NCI-H2171 (cell line): ENCODE measurements at regions not wholly inside any gene's neighbourhood (a gene's known extent, or its start where the extent isn't known, plus 50 kb on each side); places are given as distances from the start of the nearest gene placed in this dataset.

Source experiments
- DNase-seq: peaks from one replicate; lab custom pipeline; 2025; lab: John Stamatoyannopoulos, UW

DNA sequence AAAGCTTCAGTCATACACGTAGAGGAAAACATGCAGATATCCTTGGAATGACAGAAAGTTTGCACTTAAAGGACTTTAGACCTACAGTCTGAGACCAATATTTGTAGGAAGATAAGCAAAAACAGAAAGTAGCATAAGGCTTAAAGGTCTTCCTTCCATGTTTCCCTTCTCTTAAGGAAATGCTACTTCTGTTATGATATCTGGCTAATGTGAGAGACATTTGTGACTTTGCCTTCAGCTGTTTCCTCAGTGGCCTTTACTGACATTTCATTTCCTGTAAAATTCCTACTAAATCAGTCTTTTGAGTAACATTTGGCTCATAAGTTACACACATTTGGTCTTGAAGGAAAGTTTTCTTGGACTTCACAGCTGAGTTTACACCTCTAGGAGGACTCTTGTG, 713.4 kb downstream of the TBC1D32 start:
- DNase-seq, result no peak

DNA sequence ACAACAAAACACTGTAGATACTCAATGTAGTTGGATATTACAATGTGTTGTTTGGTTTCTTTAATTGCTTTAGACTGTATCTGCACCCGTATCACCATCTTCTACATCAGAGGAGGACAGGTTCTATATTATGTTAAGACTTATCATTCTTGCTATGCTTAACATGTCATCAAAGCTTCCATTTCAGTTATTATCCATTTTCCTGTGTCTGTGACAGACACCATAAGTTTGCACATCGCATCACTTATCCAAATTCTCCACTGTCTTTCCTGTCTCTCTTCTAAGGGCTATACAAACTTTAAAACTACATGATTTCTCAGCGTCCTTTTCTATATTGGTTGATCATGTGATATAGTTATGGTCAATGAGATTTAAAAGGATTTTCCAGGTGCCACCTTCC, 719.0 kb downstream of the TBC1D32 start:
- DNase-seq, result no peak

DNA sequence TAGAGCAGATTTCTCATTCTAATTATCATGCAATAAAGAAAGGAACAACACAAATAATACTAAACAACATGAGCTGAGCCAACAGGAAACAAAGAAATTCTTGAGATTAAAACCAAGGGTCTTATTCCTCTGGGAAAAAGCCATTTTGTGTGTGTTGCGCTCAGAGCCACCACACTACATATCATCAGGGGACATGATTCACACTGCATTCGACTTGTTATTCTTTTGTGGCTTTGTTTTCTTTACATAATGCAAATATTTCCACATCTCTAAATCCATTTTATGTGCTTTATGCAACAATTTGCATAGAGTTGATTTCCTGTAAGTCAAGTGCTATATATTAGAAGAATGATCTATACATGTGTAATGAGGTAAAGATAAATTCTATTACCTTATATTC, 719.6 kb downstream of the TBC1D32 start:
- no peak for DNase-seq

DNA sequence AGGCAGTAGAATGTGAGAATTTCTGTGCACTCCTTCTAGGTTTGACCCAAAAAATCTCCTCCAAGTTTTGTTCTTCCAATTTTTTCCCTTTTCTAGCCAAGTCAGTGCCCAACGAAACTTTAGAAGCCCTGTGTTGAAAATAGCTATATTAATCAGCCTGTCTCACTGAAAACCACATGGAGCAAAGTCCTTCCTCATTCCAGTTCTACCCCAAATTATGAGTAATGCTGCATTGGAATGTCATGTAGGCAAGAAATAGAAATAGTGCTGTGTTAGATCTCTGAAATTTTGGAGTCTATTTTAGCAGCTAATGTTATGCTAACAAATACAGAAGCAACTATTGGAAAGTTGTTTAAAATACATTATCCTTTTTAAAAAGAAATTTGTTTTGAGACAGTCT, 725.5 kb downstream of the TBC1D32 start:
- DNase-seq, result no peak

DNA sequence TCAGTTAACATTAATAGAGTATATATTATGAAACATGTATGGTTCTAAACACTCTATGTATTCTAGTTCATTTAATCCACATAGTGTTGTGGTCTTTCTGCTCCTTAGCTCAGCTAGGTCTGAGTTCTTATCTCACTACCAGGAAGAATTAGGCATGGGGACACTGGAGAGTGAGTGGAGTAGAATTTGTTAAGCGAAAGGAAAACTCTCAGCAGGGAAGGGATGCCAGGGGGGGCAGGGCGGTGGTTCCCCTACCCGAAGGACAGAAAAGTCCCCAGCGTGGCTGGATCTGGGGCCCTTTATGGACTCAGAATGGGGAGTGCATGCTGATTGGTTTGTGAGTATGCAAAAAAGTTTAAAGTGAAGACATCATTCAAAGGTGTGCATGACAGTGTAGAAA, 727.5 kb downstream of the TBC1D32 start:
- DNase-seq, result no peak

DNA sequence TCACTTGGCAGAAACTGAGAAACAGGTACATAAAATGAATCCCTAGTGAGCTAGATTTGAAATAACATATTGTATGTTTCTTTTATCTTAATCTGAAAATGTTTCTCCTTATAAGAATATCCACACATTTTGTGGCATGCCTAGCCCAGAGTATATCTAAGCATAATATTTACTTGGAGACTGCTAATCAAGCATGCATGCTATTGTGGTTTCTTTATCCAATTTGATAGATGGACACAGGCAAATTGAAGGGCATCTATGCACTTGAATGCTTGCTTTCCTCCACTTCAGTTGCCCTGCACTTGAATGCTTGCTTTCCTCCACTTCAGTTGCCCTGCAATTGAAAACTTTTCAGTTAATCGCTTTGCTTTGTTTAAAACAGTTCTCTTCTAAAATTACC, 729.8 kb downstream of the TBC1D32 start:
- DNase-seq, result no peak

DNA sequence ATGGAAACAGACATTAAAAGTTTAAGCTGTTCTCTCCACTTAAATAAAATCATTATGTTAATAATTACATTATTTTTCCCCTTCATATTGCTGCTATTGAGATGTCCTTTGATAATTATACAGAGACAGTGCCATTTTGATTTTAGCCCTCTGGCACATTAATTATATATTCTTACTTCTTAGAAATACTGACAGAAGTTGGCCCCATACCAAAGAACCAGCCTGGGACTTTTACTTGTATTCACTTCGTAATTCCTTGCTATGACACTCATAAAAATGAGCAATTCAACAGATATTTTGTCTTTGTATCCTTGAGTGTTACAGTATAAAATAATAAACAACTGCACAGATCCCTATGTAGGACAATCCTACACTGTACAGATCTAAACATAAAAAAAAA, 743.7 kb downstream of the TBC1D32 start:
- no peak for DNase-seq

DNA sequence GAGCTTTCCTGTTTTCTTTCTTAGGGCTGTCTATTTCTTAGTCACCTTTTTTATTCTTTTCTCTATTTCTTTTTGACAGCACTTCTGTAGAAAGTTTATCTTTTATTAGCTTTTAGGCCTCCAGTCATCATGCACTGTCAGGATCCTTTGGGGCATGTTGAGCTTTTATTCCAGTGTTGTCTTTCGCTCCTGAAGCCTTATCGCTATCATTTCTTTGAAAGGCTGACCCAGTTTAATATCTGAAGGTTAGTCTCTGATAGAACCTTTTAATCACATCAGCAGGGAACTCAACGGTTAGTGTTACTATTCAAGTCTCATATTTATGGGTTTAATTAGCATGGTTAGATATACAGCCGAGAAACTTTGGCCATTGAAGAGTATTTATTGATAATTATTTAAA, 745.9 kb downstream of the TBC1D32 start:
- DNase-seq, result no peak

DNA sequence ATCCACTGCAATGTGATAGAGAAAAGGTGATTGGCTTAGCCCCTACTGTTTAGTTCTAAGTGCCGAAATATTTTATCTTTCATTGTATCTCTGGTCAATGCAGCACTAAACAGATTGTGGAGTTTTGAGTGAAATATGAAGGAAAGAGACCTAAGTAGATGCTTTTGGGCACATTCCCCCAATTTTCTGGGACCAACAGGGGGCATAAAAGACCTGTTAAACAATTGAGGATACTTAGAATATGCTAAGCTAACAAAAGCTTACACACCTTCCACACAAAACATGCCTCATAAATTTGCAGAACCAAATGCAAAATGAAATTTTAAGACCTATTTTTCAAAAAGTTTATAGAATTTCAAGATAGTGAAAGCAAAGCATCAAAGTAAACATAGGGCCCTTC, 746.9 kb downstream of the TBC1D32 start:
- no peak for DNase-seq

DNA sequence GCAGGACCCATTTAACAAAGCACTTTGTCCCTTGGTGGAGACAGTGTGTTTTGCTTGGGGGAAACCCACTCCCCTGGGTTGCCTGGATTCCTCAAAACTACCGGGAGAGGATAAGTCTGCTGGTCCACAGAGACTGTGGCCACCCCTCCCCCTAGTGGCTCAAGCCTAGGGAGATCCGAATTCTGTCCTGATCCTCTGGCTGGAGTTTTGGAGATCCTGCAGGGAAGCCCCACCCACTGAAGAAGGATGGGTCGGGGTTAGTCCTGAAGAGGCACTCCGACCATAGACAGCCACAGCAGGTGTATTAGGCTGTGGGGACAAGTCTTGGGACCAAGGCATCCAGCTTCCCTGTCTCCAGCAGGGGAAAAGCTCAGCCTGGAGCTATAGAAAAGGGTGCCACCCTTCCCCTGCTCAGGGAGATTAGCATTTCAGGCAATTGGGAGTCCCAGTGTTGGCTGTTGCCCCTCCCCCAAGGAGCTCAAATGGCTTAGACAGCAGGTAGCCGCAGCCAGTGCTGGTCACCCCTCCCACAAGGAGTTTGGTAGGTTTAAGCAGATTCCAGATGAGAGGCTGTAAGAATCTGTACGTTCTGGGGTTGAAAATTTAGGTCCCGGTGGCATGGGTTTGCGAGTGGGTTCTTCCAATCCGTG, 750.0 kb downstream of the TBC1D32 start:
- DNase-seq, result no peak

DNA sequence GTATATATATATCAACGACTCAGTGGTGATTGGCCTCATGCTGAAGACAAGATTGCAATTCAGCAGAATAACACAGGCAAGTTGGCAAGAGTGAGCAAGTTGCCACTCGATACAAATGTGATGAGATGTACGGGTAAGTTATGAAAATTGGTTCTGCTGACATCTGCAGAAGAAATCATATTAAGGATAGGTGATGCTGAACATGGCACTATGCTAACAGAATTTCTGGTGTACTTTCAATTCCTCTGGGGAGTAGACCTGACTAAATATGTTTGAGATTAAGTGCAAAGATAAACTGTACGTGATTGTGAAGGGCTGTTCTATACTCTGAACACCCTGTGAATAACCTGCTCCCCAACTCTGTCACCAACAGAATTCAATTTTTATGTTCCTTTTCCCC, 758.2 kb downstream of the TBC1D32 start:
- DNase-seq, result no peak

DNA sequence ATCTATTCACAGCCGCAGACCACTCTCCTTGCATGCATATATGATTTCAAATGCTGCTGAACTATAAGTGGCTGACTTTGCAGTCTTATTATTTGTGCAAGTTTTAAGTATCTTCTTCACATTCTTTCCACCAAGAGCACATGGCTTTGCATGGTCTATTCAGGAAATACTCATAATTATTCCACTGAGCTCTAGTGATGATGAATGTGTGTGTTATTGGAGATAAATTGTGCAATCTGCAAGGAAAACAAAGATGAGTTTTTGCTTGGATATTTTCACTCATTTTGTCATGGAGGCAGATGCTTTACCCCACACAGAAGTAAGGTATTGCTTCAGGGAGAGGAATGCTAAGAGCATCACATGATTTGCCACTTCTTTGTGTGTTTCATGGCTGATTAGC, 764.6 kb downstream of the TBC1D32 start:
- no peak for DNase-seq

DNA sequence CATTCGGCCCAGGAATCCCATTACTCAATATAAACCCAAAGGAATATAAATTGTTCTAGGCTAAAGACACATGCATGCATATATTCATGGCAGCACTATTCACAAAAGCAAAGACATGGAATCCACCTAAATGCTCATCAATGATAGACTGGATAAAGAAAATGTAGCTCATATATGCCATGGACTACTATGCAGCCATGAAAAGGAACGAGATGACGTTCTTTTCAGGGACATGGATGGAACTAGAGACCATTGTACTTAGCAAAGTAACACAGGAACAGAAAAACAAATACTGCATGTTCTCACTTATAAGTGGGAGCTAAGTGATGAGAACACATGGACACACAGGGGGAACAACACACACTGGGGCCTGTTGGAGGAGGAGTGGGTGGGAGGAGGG, 769.5 kb downstream of the TBC1D32 start:
- DNase-seq, result no peak

DNA sequence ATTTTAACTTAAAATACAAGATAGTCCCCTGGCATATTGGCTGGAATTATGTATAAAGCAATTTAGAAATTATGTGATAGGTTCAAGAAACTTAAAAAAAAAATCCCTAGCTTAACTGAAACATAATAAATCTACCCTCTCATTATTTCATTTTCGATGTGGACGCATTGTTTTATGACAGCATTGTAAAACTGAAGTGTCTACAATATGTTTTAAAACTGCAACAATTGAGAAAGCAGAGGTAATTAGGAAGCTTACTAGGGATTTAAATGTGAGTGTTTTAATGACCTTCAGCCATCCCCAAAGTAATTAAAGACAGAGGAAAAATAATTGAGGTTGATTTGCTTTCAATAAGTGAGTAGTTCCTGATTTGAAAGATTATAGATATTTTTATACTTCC, 776.0 kb downstream of the TBC1D32 start:
- DNase-seq, result no peak

DNA sequence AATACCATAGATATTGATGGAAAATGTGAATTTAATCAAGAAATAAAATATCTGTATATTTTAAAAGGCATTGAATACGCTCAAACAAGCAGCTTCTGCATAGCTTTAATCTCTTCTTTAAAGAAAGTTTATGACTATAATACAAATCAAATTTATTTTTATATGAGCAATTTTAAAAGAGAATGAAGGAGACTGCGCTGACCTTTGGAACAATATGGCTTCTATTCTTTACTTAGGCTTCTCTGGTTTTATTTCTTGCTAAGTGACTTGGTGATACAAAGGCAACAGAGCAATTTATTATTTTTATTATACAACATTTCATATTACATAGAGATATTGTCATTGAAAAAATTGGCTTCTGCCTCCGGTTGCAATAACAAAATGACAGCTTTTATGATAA, 776.7 kb downstream of the TBC1D32 start:
- DNase-seq, result no peak

DNA sequence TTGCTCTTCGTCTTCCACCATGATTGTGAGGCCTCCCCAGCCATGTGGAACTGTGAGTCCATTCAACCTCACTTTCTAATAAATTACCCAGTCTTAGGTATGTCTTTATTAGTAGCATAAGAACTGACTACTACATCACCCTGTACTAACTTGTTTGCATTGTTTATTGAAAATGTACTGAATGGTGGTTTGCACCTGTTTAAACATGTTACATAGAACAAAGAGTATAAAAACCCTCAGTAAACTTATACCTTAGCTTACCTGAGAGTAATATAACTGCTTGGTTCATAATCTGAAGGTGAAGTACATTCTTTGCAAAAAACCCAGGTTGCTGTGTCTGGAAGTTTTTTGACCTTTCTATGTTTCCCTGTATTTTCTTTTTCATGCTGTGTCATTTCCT, 777.8 kb downstream of the TBC1D32 start:
- DNase-seq, result no peak

DNA sequence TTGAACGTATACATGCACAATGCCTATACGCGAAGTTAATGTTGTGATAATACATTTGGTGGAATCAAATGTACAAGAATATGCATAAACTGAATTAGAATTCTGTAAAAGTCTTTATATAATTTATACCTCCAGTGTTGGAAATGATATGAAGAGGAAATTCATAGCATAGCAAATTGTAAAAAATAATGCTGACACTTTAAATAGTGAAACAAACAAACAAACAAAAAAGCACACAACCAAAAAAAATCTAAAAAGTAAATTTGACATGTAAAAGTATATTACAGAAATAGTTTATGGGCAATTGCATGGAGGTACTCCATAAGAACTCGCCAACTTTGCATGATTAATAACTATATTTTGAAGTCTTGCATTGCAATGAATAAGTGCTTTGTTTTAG, 780.9 kb downstream of the TBC1D32 start:
- no peak for DNase-seq

DNA sequence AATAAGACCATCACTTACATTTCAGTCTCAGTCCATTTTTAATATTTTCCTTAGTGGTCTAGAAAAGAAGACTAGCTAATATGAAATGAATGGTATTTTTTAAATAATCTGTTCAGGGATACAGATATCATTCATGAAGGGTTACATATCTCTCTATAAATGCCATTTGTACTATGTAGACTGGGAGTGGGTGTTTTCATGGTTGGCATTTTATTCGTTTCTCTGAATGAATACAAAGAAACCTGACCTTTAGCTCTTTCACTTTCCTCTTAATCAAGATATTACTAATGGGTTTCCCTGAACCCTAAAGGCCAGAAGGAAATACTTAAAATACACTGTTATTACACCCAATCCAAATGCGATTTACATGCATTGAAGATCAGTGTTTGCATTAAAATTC, 788.9 kb downstream of the TBC1D32 start:
- no peak for DNase-seq

DNA sequence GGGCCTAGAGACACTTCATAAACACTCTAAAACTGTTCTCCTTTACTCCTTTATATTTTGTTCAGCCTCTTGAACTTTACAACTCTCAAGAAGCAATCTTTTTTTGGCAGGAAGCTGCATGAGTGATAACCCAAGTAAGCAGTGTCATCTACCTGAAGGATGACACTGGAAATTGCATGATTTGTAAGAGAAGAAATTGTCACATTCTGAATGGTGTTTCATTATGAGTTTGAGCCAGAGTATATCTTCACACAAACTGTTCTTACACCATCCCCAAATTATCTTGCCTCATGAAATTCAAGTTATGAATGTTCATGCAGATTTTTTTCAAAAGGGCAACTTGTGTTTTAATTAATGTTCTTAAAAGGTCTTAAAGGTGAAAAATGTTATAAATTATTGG, 799.3 kb downstream of the TBC1D32 start:
- no peak for DNase-seq

DNA sequence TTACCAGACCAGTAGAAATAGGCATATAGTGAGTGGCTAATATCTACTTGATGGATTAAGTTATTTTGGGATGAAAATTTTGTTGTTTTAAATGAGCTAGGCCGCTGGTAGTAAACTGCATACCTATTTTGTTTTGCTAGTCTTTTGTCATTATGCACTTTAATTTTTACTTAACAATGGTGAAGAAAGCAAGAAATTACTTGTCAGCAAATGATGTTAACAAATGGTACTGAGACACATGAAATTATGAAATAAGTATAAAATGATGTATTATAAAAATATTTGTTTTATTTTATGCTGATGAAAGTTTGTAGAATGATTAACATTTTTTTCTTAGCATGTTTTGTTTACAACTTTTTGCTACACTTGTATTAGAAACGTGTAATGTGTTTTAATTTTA, 807.7 kb downstream of the TBC1D32 start:
- no peak for DNase-seq

DNA sequence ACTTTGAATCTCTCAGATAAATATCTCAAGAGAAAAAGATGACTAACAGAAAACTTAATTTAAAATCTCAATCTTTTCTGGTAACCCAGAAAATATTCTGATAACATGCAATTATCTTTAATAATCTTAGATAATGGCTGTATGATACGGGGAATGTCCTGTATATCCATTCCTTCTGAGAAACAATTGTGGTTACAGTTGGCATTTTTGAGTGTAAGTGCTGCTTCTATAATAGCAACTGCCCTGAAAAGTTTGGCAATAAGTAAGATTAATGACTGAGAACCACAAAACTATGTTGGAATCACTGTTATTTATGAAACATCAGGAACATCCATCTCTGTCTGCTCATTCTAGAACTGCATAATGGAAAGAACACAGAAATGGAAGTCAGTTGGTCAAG, 819.7 kb downstream of the TBC1D32 start:
- no peak for DNase-seq

DNA sequence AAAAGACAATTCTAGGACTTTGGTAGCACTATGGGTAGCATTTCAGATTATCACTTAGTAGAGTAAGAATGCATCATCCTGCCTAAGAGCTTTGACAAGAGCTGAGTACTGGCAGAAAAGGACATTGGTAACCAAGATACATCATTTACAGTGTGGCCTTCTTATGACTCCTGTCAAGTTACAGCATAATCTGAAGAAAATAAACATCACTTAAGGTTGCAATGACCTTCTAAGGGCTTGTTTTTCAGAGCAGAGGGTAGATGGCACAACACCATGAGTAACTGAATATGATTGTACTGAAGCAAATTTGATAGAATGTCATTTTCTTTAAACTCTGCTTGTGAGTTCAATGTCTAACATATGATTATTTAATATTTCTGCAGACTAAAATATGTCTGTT, 822.6 kb downstream of the TBC1D32 start:
- no peak for DNase-seq

DNA sequence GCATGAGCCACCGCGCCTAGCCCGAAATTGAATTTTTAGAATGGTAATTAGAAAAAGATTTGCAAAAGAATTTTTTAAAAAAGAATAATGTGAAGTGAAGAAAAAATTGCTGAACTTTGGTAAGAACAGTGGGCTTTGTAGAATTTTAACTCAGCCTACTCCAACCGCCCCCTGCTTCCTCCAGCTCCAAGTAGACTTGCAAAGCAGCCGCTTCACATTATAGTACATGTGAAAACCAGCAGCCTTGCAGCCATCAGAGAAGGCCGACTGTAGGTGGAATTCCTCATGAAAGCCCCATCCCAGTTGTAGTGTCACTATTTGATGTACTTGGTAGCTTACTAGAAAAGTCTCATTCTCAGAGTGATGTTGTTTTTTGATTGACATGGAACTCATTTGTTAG, 835.6 kb downstream of the TBC1D32 start:
- no peak for DNase-seq

DNA sequence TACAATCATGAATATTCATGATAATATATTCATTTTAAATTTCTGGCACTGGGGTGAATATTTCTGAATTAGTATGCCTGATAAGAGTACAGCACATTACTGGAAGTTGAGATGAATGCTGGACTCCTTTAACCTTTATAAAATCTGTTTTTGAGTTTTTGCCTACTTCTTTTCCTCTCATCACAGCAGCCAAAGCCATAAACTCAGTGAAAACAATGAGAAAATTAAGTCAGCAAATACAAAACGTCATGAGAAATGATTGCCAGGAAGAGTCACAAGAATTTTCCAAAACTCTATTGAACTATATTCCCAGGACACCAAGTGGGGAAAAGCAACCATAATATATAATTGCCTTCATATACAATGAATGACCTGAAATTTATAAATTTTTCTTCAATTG, 837.6 kb downstream of the TBC1D32 start:
- no peak for DNase-seq

DNA sequence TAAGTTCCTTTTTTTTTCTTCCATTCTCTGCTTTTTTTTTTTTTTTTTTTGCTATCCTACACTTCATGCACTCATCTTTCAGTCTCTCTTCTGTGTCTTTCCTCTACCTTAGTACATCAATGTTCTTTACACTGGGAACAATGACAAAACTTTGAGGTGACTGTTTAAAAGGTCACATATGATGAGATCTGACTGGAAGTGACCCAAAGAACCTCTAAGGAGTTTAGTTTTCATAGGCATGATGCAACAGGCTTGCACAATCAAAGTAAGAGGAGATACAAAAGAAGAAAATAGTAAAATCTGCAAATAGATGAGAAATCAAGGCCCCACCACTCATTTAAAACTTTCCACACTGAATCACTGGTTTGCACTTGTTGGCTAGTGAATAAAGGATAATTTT, 840.8 kb downstream of the TBC1D32 start:
- no peak for DNase-seq
